ENCODE measurements at regions not wholly inside any gene's neighbourhood (a gene's known extent, or its start where the extent isn't known, plus 50 kb on each side); places are given as distances from the start of the nearest gene placed in this dataset.
A peak's percentile ranks its signal among the peaks of the same experiment; 100 is the strongest.

GRCh38 chr4:56130606-56131155 lies 181.9 kb downstream of the CEP135 start:
- POLR2A ChIA-PET = no interaction called here
- Histone ChIP-seq H3K4me1 (no peaks in the 10 kb centered on the region), H3K4me3 (no peak overlapping the region), H3K4me2 (no peak overlapping the region), H3K9me3 (no peaks in the 10 kb centered on the region), H3K27ac (no peak overlapping the region)
- CTCF ChIA-PET = no interaction called here
- DNase-seq (ENCODE audit: low read depth in 1 of 2, low spot score in 1 of 2) (no peak), ATAC-seq (no peak), FAIRE-seq (no peak)
- TF ChIP-seq EHF (CRISPR knock-in tag; IDR thresholded peaks at IDR 0.05) (no peak), JUNB (IDR thresholded peaks at IDR 0.05) (no peak), BCL3 (IDR thresholded peaks at IDR 0.05) (no peak), HES2 (IDR thresholded peaks at IDR 0.05) (no peak), TFCP2L1 (CRISPR knock-in tag; IDR thresholded peaks at IDR 0.05) (no peak), CBX8 (IDR thresholded peaks at IDR 0.05) (no peak), SREBF2 (IDR thresholded peaks at IDR 0.05) (no peak), KDM5A (IDR thresholded peaks at IDR 0.05) (no peak), NPAS2 (CRISPR knock-in tag; IDR thresholded peaks at IDR 0.05; ENCODE audit: borderline replicate concordance) (no peak)

GRCh38 chr4:56129431-56129861 lies 180.7 kb downstream of the CEP135 start:
- POLR2A ChIA-PET = no interaction called here
- WGBS (ENCODE audit: missing lambda C conversion rate) = 75% methylated on average over 6 of the region's 7 CpGs
- no peak for FAIRE-seq
- no peak overlapping the region for H3K27ac ChIP-seq
- H3K4me3 ChIP-seq = no peak overlapping the region
- peak in 1 of 2 experiments; percentile 79; a peak in 4 of 6 replicates for ATAC-seq
- peak; percentile 0 to 48 for DNase-seq (ENCODE audit: low read depth in 1 of 2, low spot score in 1 of 2)
- no peaks in the 10 kb centered on the region for H3K9me3 ChIP-seq
- TF ChIP-seq GATA3 (IDR thresholded peaks at IDR 0.05; ENCODE audit: borderline replicate concordance) (no peak), SMC3 (IDR thresholded peaks at IDR 0.05) (0 out of 3 replicates have a peak, but pooled peaks have one; percentile 6), EHMT2 (IDR thresholded peaks at IDR 0.05; ENCODE audit: low read depth) (no peak), POLR2A (IDR thresholded peaks at IDR 0.05; ENCODE audit: low read length) (no peak), RFX5 (IDR thresholded peaks at IDR 0.05) (no peak), MAFK (IDR thresholded peaks at IDR 0.05; ENCODE audit: partially characterized antibody) (peak; percentile 39), ELK1 (IDR thresholded peaks at IDR 0.05; ENCODE audit: low read depth, low read length) (no peak), RAD21 (conservative IDR thresholded peaks at IDR 0.05 in 1 of 2, IDR thresholded peaks at IDR 0.05 in 1 of 2) (0 out of 5 replicates have a peak, but pooled peaks of 1 of the 2 experiments have one; percentile 10)
- no peak overlapping the region for H3K4me2 ChIP-seq
- no peaks in the 10 kb centered on the region for H3K4me1 ChIP-seq
- CTCF ChIA-PET = no interaction called here

GRCh38 chr4:56128213-56128612 lies 179.5 kb downstream of the CEP135 start:
- ChIA-PET POLR2A (no interaction called here), CTCF (no interaction called here)
- no peaks in the 10 kb centered on the region for H3K9me3 ChIP-seq
- H3K27ac ChIP-seq = no peak overlapping the region
- no peak for DNase-seq (ENCODE audit: low read depth in 1 of 2, low spot score in 1 of 2)
- WGBS (ENCODE audit: missing lambda C conversion rate) = 15% methylated on average over 2 of the region's 2 CpGs
- TF ChIP-seq ZC3H11A (IDR thresholded peaks at IDR 0.05) = no peak
- TF ChIP-seq E2F6 (IDR thresholded peaks at IDR 0.05; ENCODE audit: borderline replicate concordance, low read depth) = no peak
- TF ChIP-seq RFX5 (IDR thresholded peaks at IDR 0.05) = no peak
- no peak for TF ChIP-seq FOSB (CRISPR knock-in tag; IDR thresholded peaks at IDR 0.05)
- TF ChIP-seq NFE2L2 (conservative IDR thresholded peaks at IDR 0.05; ENCODE audit: low read length) = no peak
- TF ChIP-seq MAFK (IDR thresholded peaks at IDR 0.05; ENCODE audit: partially characterized antibody) = no peak
- TF ChIP-seq EP300 (IDR thresholded peaks at IDR 0.05) = no peak
- no peak for TF ChIP-seq CHD4 (IDR thresholded peaks at IDR 0.05; ENCODE audit: borderline replicate concordance)
- TF ChIP-seq JUN (IDR thresholded peaks at IDR 0.05) = no peak
- no peak for TF ChIP-seq CEBPB (IDR thresholded peaks at IDR 0.05)
- no peak for TF ChIP-seq TFCP2L1 (CRISPR knock-in tag; IDR thresholded peaks at IDR 0.05)
- TF ChIP-seq RARB (CRISPR knock-in tag; IDR thresholded peaks at IDR 0.05) = no peak
- TF ChIP-seq ATOH8 (CRISPR knock-in tag; IDR thresholded peaks at IDR 0.05; ENCODE audit: low read depth) = no peak
- TF ChIP-seq ZFP36 (IDR thresholded peaks at IDR 0.05; ENCODE audit: borderline replicate concordance, partially characterized antibody) = no peak
- no peak for TF ChIP-seq RAD21 (conservative IDR thresholded peaks at IDR 0.05 in 1 of 2, IDR thresholded peaks at IDR 0.05 in 1 of 2)
- no peak for TF ChIP-seq TP53 (CRISPR knock-in tag; IDR thresholded peaks at IDR 0.05)
- no peak overlapping the region for H3K4me2 ChIP-seq
- ATAC-seq = no peak
- no peaks in the 10 kb centered on the region for H3K4me1 ChIP-seq
- no peak overlapping the region for H3K4me3 ChIP-seq
- FAIRE-seq = no peak

All from A549 (cell line).